ENCODE measurements at regions not wholly inside any gene's neighbourhood (a gene's known extent, or its start where the extent isn't known, plus 50 kb on each side); places are given as distances from the start of the nearest gene placed in this dataset.
"Not testable (repeated sequence)": the region's sequence is repeated elsewhere in the genome, so short reads cannot be mapped to it uniquely, and the experiment has no call there.

- DNase-seq (ENCODE audit: low read depth in 2 of 2) = no peak
These were observed 108.4 kb upstream of the ATXN3L start for GRCh38 chrX:13428053-13428786.

GRCh38 chrX:13427441-13428052, 107.7 kb upstream of the ATXN3L start:
- DNase-seq (ENCODE audit: low read depth in 2 of 2) = no peak

GRCh38 chrX:13420545-13421183, 100.8 kb upstream of the ATXN3L start:
- DNase-seq (ENCODE audit: low read depth in 2 of 2) = no peak

GRCh38 chrX:13419918-13420317, 100.1 kb upstream of the ATXN3L start:
- no peak for DNase-seq (ENCODE audit: low read depth in 2 of 2)

GRCh38 chrX:13419276-13419675, 99.4 kb upstream of the ATXN3L start:
- no peak for DNase-seq (ENCODE audit: low read depth in 2 of 2)

- DNase-seq (ENCODE audit: low read depth in 2 of 2) = no peak
These were observed 98.6 kb upstream of the ATXN3L start for GRCh38 chrX:13418126-13419097.

GRCh38 chrX:13415509-13415908, 95.7 kb upstream of the ATXN3L start:
- DNase-seq (ENCODE audit: low read depth in 2 of 2) = no peak

- DNase-seq (ENCODE audit: low read depth in 2 of 2) = no peak
These were observed 94.3 kb upstream of the ATXN3L start for GRCh38 chrX:13414006-13414647.

- no peak for DNase-seq (ENCODE audit: low read depth in 2 of 2)
These were observed 92.4 kb upstream of the ATXN3L start for GRCh38 chrX:13412208-13412600.

- DNase-seq (ENCODE audit: low read depth in 2 of 2) = no peak
These were observed 91.8 kb upstream of the ATXN3L start for GRCh38 chrX:13411496-13412207.

- DNase-seq (ENCODE audit: low read depth in 2 of 2) = not testable (repeated sequence)
These were observed 88.7 kb upstream of the ATXN3L start for GRCh38 chrX:13408599-13408998.

GRCh38 chrX:13404777-13405176, 84.9 kb upstream of the ATXN3L start:
- DNase-seq (ENCODE audit: low read depth in 2 of 2) = not testable (repeated sequence)

- DNase-seq (ENCODE audit: low read depth in 2 of 2) = no peak
These were observed 84.5 kb upstream of the ATXN3L start for GRCh38 chrX:13404364-13404763.

- no peak for DNase-seq (ENCODE audit: low read depth in 2 of 2)
These were observed 81.9 kb upstream of the ATXN3L start for GRCh38 chrX:13401724-13402123.

GRCh38 chrX:13398839-13399238, 79.0 kb upstream of the ATXN3L start:
- DNase-seq (ENCODE audit: low read depth in 2 of 2) = no peak

GRCh38 chrX:13397878-13398818, 78.3 kb upstream of the ATXN3L start:
- DNase-seq (ENCODE audit: low read depth in 2 of 2) = no peak

GRCh38 chrX:13396924-13397323, 77.1 kb upstream of the ATXN3L start:
- no peak for DNase-seq (ENCODE audit: low read depth in 2 of 2)

GRCh38 chrX:13389501-13389900, 69.6 kb upstream of the ATXN3L start:
- no peak for DNase-seq (ENCODE audit: low read depth in 2 of 2)

GRCh38 chrX:13387666-13388494, 68.0 kb upstream of the ATXN3L start:
- DNase-seq (ENCODE audit: low read depth in 2 of 2) = no peak
